Hepatocyte (in vitro differentiated cells): ENCODE measurements at regions not wholly inside any gene's neighbourhood (a gene's known extent, or its start where the extent isn't known, plus 50 kb on each side); places are given as distances from the start of the nearest gene placed in this dataset.

Source experiments
- EZH2 ChIP-seq: fragments of 200-600 bp; sonication (generic); IDR thresholded peaks from 2 replicates; pipeline ENCODE4 v1.6.1; 2016; ENCODE audit warnings: antibody characterized with exemption, mild to moderate bottlenecking, borderline replicate concordance
- EZH2phosphoT487 ChIP-seq: fragments of 200-600 bp; sonication (generic); IDR thresholded peaks from one replicate; pipeline ENCODE4 v1.6.1; 2018; ENCODE audit warnings: antibody characterized with exemption, mild to moderate bottlenecking, low read depth, moderate library complexity; ENCODE audit not compliant: unreplicated experiment, severe bottlenecking
- TF ChIP-seq, protein P1 (sequence below): fragments of 200-600 bp; sonication (generic); IDR thresholded peaks from 2 replicates; pipeline ENCODE4 v1.5.1; 2016; ENCODE audit warnings: antibody characterized with exemption, mild to moderate bottlenecking; ENCODE audit not compliant: poor library complexity

DNA sequence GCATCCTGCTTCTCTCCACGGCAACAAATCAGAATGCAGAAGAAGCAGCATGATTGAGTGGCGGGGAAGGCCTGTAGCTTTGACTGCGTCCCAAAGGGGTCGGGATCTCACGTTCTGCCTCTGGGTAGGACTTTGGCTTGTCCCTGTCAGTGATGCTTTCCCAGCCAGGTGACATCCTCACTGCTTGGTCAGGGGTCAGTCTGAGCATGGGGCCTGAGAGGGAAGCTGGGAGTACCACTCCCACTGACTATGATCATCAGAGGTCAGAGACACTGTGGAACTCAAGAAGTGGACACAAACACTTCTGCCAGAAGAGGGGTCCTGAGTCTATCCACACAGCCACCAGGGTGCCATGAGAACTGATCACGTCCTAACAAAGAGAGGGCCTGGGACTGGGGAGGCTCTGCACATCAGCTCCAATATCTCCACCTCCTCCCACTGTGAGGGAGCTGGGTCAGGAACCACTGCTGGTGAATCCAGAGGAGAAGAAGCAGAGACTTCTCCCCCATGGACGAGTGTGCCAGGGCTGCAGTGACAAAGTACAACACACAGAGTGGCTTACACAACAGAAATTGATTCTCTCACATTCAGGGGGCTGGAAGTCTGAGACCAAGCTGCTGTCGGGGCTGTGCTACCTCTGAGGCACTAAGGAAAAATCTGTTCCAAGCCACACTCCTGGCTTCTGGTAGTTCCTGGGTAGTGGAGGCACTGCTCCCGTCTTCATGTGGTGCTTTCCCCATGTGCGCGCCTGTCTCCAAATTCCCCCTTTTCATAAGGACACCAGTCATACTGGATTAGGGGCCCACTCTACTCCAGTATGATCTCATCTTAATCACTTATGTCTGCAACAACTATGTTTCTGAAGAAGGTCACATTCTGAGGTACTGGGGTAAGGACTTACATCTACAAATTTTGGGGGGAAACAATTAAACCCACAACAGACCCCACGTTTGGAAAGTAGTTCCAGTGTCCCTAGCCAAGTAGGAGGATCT, 131.1 kb downstream of the CYP26A1 start:
- TF ChIP-seq, protein P1, sequence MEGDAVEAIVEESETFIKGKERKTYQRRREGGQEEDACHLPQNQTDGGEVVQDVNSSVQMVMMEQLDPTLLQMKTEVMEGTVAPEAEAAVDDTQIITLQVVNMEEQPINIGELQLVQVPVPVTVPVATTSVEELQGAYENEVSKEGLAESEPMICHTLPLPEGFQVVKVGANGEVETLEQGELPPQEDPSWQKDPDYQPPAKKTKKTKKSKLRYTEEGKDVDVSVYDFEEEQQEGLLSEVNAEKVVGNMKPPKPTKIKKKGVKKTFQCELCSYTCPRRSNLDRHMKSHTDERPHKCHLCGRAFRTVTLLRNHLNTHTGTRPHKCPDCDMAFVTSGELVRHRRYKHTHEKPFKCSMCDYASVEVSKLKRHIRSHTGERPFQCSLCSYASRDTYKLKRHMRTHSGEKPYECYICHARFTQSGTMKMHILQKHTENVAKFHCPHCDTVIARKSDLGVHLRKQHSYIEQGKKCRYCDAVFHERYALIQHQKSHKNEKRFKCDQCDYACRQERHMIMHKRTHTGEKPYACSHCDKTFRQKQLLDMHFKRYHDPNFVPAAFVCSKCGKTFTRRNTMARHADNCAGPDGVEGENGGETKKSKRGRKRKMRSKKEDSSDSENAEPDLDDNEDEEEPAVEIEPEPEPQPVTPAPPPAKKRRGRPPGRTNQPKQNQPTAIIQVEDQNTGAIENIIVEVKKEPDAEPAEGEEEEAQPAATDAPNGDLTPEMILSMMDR, result no peak
- no peak for TF ChIP-seq EZH2
- no peak for TF ChIP-seq EZH2phosphoT487
